ENCODE measurements at regions not wholly inside any gene's neighbourhood (a gene's known extent, or its start where the extent isn't known, plus 50 kb on each side); places are given as distances from the start of the nearest gene placed in this dataset.

GRCh38 chr18:45298986-45299385 is 316.3 kb upstream of the SLC14A2 start:
- no peak for DNase-seq (ENCODE audit: low read depth in 4 of 4, low spot score in 1 of 4)

GRCh38 chr18:45303026-45303425 is 312.2 kb upstream of the SLC14A2 start:
- no peak for DNase-seq (ENCODE audit: low read depth in 4 of 4, low spot score in 1 of 4)

- DNase-seq (ENCODE audit: low read depth in 4 of 4, low spot score in 1 of 4) = no peak
Measured at GRCh38 chr18:45304558-45304957, 310.7 kb upstream of the SLC14A2 start.

GRCh38 chr18:45312555-45313126 is 302.6 kb upstream of the SLC14A2 start:
- DNase-seq (ENCODE audit: low read depth in 4 of 4, low spot score in 1 of 4) = no peak

- DNase-seq (ENCODE audit: low read depth in 4 of 4, low spot score in 1 of 4) = no peak
Measured at GRCh38 chr18:45316127-45316526, 299.1 kb upstream of the SLC14A2 start.

GRCh38 chr18:45317948-45318640 is 297.2 kb upstream of the SLC14A2 start:
- no peak for DNase-seq (ENCODE audit: low read depth in 4 of 4, low spot score in 1 of 4)

GRCh38 chr18:45320724-45321123 is 294.6 kb upstream of the SLC14A2 start:
- DNase-seq (ENCODE audit: low read depth in 4 of 4, low spot score in 1 of 4) = no peak

GRCh38 chr18:45321520-45321919 is 293.8 kb upstream of the SLC14A2 start:
- DNase-seq (ENCODE audit: low read depth in 4 of 4, low spot score in 1 of 4) = no peak

GRCh38 chr18:45322343-45322742 is 292.9 kb upstream of the SLC14A2 start:
- no peak for DNase-seq (ENCODE audit: low read depth in 4 of 4, low spot score in 1 of 4)

- DNase-seq (ENCODE audit: low read depth in 4 of 4, low spot score in 1 of 4) = no peak
Measured at GRCh38 chr18:45324101-45324494, 291.2 kb upstream of the SLC14A2 start.

- DNase-seq (ENCODE audit: low read depth in 4 of 4, low spot score in 1 of 4) = no peak
Measured at GRCh38 chr18:45324495-45325113, 290.7 kb upstream of the SLC14A2 start.

GRCh38 chr18:45325778-45326177 is 289.5 kb upstream of the SLC14A2 start:
- DNase-seq (ENCODE audit: low read depth in 4 of 4, low spot score in 1 of 4) = no peak

GRCh38 chr18:45326505-45326904 is 288.8 kb upstream of the SLC14A2 start:
- DNase-seq (ENCODE audit: low read depth in 4 of 4, low spot score in 1 of 4) = no peak

- DNase-seq (ENCODE audit: low read depth in 4 of 4, low spot score in 1 of 4) = no peak
Measured at GRCh38 chr18:45328296-45328695, 287.0 kb upstream of the SLC14A2 start.

- DNase-seq (ENCODE audit: low read depth in 4 of 4, low spot score in 1 of 4) = no peak
Measured at GRCh38 chr18:45328811-45329210, 286.5 kb upstream of the SLC14A2 start.

- no peak for DNase-seq (ENCODE audit: low read depth in 4 of 4, low spot score in 1 of 4)
Measured at GRCh38 chr18:45329316-45329715, 286.0 kb upstream of the SLC14A2 start.

GRCh38 chr18:45330170-45330594 is 285.1 kb upstream of the SLC14A2 start:
- DNase-seq (ENCODE audit: low read depth in 4 of 4, low spot score in 1 of 4) = no peak

GRCh38 chr18:45332871-45333270 is 282.4 kb upstream of the SLC14A2 start:
- DNase-seq (ENCODE audit: low read depth in 4 of 4, low spot score in 1 of 4) = no peak

- no peak for DNase-seq (ENCODE audit: low read depth in 4 of 4, low spot score in 1 of 4)
Measured at GRCh38 chr18:45334191-45334590, 281.1 kb upstream of the SLC14A2 start.

- no peak for DNase-seq (ENCODE audit: low read depth in 4 of 4, low spot score in 1 of 4)
Measured at GRCh38 chr18:45335282-45336043, 279.8 kb upstream of the SLC14A2 start.

- no peak for DNase-seq (ENCODE audit: low read depth in 4 of 4, low spot score in 1 of 4)
Measured at GRCh38 chr18:45336448-45336847, 278.8 kb upstream of the SLC14A2 start.

GRCh38 chr18:45337477-45337876 is 277.8 kb upstream of the SLC14A2 start:
- no peak for DNase-seq (ENCODE audit: low read depth in 4 of 4, low spot score in 1 of 4)
